ENCODE measurements at regions not wholly inside any gene's neighbourhood (a gene's known extent, or its start where the extent isn't known, plus 50 kb on each side); places are given as distances from the start of the nearest gene placed in this dataset.

DNA sequence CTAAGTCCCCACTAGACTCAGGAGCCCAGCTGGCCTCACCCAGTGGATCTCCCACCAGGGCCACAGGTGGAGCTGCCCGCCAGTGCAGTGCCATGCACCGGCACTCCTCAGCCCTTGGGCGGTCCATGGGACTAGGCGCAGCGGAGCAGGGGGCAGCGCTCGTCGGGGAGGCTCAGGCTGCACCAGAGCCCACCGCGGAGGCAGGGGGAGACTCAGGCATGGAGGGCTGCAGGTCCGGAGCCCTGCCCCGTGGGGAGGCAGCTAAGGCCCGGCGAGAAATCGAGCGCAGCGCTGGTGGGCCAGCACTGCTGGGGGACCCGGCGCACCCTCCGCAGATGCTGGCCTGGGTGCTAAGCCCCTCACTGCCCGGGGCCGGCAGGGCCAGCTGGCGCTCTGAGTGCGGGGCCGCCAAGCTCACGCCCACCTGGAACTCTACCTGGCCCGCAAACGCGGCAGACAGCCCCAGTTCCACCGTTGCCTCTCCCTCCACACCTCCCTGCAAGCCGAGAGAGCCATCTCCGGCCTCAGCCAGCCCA is 1275.2 kb upstream of the CNTN5 start:
- no peak overlapping the region for H3K4me3 ChIP-seq (ENCODE audit: low read depth in 2 of 2, low read length in 1 of 2)
- no peak overlapping the region for H3K9ac ChIP-seq
- 40% methylated on average over 4 of the region's 32 CpGs for WGBS (ENCODE audit: low lambda C conversion rate)
- no peaks in the 10 kb centered on the region for H3K79me2 ChIP-seq (ENCODE audit: insufficient read depth)
- no peaks in the 10 kb centered on the region for H3K36me3 ChIP-seq (replicated peaks in 1 of 2; ENCODE audit: control insufficient read depth in 1 of 2, insufficient read depth in 2 of 2, low read length in 1 of 2)
- no peaks in the 10 kb centered on the region for H3K27me3 ChIP-seq (ENCODE audit: insufficient read depth)
- H3K9me3 ChIP-seq = no peaks in the 10 kb centered on the region
- no peak overlapping the region for H3K4me2 ChIP-seq
- no peak overlapping the region for H2AFZ ChIP-seq (ENCODE audit: low read depth)
- ChIA-PET CTCF (no interaction called here), POLR2A (no interaction called here)
- no peaks in the 10 kb centered on the region for H3F3A ChIP-seq (replicated peaks; ENCODE audit: insufficient read depth)
- H3K4me1 ChIP-seq (ENCODE audit: control insufficient read depth in 1 of 2, insufficient read depth in 2 of 2, low read depth in 1 of 2, low read length in 1 of 2) = peaks cover 2 to 10% of the 10 kb centered on the region in 2 experiments
- no peak for DNase-seq
- H3K27ac ChIP-seq (ENCODE audit: low read depth in 2 of 2, low read length in 1 of 2) = no peak overlapping the region
- no peak for TF ChIP-seq CHD2 (IDR thresholded peaks at IDR 0.05; ENCODE audit: low read length, partially characterized antibody)
- TF ChIP-seq NFIC (IDR thresholded peaks at IDR 0.05; ENCODE audit: borderline replicate concordance) = no peak
- no peak for TF ChIP-seq NRF1 (IDR thresholded peaks at IDR 0.05; ENCODE audit: low read depth, low read length)
- TF ChIP-seq RAD21 (IDR thresholded peaks at IDR 0.05; ENCODE audit: low read length) = no peak
- no peak for TF ChIP-seq CTCF (IDR thresholded peaks at IDR 0.05)
- TF ChIP-seq SIN3A (IDR thresholded peaks at IDR 0.05; ENCODE audit: borderline replicate concordance, low read depth, low read length) = no peak
- TF ChIP-seq FOXJ3 (CRISPR knock-in tag; IDR thresholded peaks at IDR 0.05) = no peak
- no peak for TF ChIP-seq RFX5 (IDR thresholded peaks at IDR 0.05; ENCODE audit: low read length)
- no peak for TF ChIP-seq ZBTB33 (IDR thresholded peaks at IDR 0.05; ENCODE audit: borderline replicate concordance, low read depth)
- TF ChIP-seq TEAD4 (IDR thresholded peaks at IDR 0.05; ENCODE audit: borderline replicate concordance, insufficient read depth) = no peak
- TF ChIP-seq SMC3 (IDR thresholded peaks at IDR 0.05; ENCODE audit: low read depth, low read length) = no peak
- no peak for TF ChIP-seq FOXM1 (IDR thresholded peaks at IDR 0.05; ENCODE audit: low read depth)
- TF ChIP-seq PBX3 (IDR thresholded peaks at IDR 0.05) = no peak
- H3K9me2 ChIP-seq = no peaks in the 10 kb centered on the region
- H4K20me1 ChIP-seq (ENCODE audit: insufficient read depth) = no peaks in the 10 kb centered on the region

- Histone ChIP-seq H3K27me3 (ENCODE audit: insufficient read depth) (no peaks in the 10 kb centered on the region), H3F3A (replicated peaks; ENCODE audit: insufficient read depth) (no peaks in the 10 kb centered on the region), H3K4me2 (no peak overlapping the region), H3K79me2 (ENCODE audit: insufficient read depth) (no peaks in the 10 kb centered on the region), H4K20me1 (ENCODE audit: insufficient read depth) (no peaks in the 10 kb centered on the region), H3K36me3 (replicated peaks in 1 of 2; ENCODE audit: control insufficient read depth in 1 of 2, insufficient read depth in 2 of 2, low read length in 1 of 2) (no peaks in the 10 kb centered on the region), H3K4me1 (ENCODE audit: control insufficient read depth in 1 of 2, insufficient read depth in 2 of 2, low read depth in 1 of 2, low read length in 1 of 2) (peaks cover 0 to 7% of the 10 kb centered on the region in 2 experiments; a peak in 2 of 4 replicates), H3K27ac (ENCODE audit: low read depth in 2 of 2, low read length in 1 of 2) (peak overlapping the region in 1 of 2 experiments; percentile 77; a peak in 2 of 4 replicates), H3K9me2 (no peaks in the 10 kb centered on the region), H3K9me3 (no peaks in the 10 kb centered on the region), H3K9ac (no peak overlapping the region), H2AFZ (ENCODE audit: low read depth) (0 out of 2 replicates have a peak overlapping the region, but pooled peaks have one; percentile 2), H3K4me3 (ENCODE audit: low read depth in 2 of 2, low read length in 1 of 2) (no peak overlapping the region)
- DNase-seq = peak; percentile 66
- 4% methylated on average over 1 of the region's 1 CpG for WGBS (ENCODE audit: low lambda C conversion rate)
- ChIA-PET POLR2A (no interaction called here), CTCF (no interaction called here)
- TF ChIP-seq RAD21 (IDR thresholded peaks at IDR 0.05; ENCODE audit: low read length) = peak; percentile 32
- TF ChIP-seq RXRA (IDR thresholded peaks at IDR 0.05; ENCODE audit: borderline replicate concordance, low read depth) = no peak
- no peak for TF ChIP-seq FOXM1 (IDR thresholded peaks at IDR 0.05; ENCODE audit: low read depth)
- TF ChIP-seq MXI1 (IDR thresholded peaks at IDR 0.05; ENCODE audit: low read depth, low read length) = peak; percentile 57; the same call in 1 of the 2 replicates
- TF ChIP-seq GATA2 (CRISPR knock-in tag; IDR thresholded peaks at IDR 0.05) = peak; percentile 73
- no peak for TF ChIP-seq USF2 (IDR thresholded peaks at IDR 0.05; ENCODE audit: borderline replicate concordance, low read depth, low read length)
- no peak for TF ChIP-seq GABPA (IDR thresholded peaks at IDR 0.05; ENCODE audit: low read depth)
- peak; percentile 60 for TF ChIP-seq CHD2 (IDR thresholded peaks at IDR 0.05; ENCODE audit: low read length, partially characterized antibody)
- TF ChIP-seq RCOR1 (IDR thresholded peaks at IDR 0.05; ENCODE audit: low read length) = peak; percentile 84
- peak in 1 of 2 experiments; percentile 97; a peak in 2 of 4 replicates for TF ChIP-seq EP300 (IDR thresholded peaks at IDR 0.05; ENCODE audit: borderline replicate concordance in 1 of 2, low read depth in 1 of 2, low read length in 1 of 2)
- no peak for TF ChIP-seq FOSL2 (IDR thresholded peaks at IDR 0.05; ENCODE audit: borderline replicate concordance, low read depth)
- TF ChIP-seq JUND (IDR thresholded peaks at IDR 0.05) = no peak
- TF ChIP-seq TCF12 (IDR thresholded peaks at IDR 0.05) = peak; percentile 19; the same call in 1 of the 2 replicates
Measured at GRCh38 chr11:97746818-97747217, 1273.9 kb upstream of the CNTN5 start.

All from SK-N-SH (cell line).